OCI-LY3 (cell line): ENCODE measurements at regions not wholly inside any gene's neighbourhood (a gene's known extent, or its start where the extent isn't known, plus 50 kb on each side); places are given as distances from the start of the nearest gene placed in this dataset.

Experiments
- H2AFZ ChIP-seq: fragments of 200-600, 300-600 bp; shearing (Covaris generic); 2 replicates; pipeline ENCODE4 v1.6.0; 2014; ENCODE audit warnings: antibody characterized with exemption, low read depth, low read length
- H3K27ac ChIP-seq: fragments of 200-600, 300-600 bp; sonication (generic); 2 replicates; pipeline ENCODE4 v1.5.1; 2014; ENCODE audit warnings: mild to moderate bottlenecking, low read length, moderate library complexity, mixed read lengths
- H3K27me3 ChIP-seq: fragments of 200-600, 300-600 bp; sonication (generic); 2 replicates; pipeline ENCODE4 v1.6.1; 2014; ENCODE audit warnings: low read depth, low read length, mixed read lengths
- H3K36me3 ChIP-seq: fragments of 200-600, 300-600 bp; sonication (generic); replicated peaks from 2 replicates; pipeline ENCODE3; 2014; ENCODE audit warnings: low read depth, low read length, mixed read lengths
- H3K4me1 ChIP-seq: fragments of 300-600, 200-600 bp; sonication (generic); 2 replicates; pipeline ENCODE4 v1.6.1; 2014; ENCODE audit warnings: low read length, mixed read lengths
- H3K4me2 ChIP-seq: fragments of 200-600, 300-600 bp; sonication (generic); 2 replicates; pipeline ENCODE4 v1.6.1; 2014; ENCODE audit warnings: low read length, mixed read lengths
- H3K4me3 ChIP-seq: fragments of 300-600, 200-600 bp; sonication (generic); 2 replicates; pipeline ENCODE4 v1.5.1; 2014; ENCODE audit warnings: antibody characterized with exemption, mild to moderate bottlenecking, low read length, moderate library complexity
- H3K79me2 ChIP-seq: fragments of 300-600, 200-600 bp; shearing (Covaris generic); 2 replicates; pipeline ENCODE4 v1.6.1; 2014; ENCODE audit warnings: mild to moderate bottlenecking, low read length, mixed read lengths
- H3K9ac ChIP-seq: fragments of 300-600, 200-600 bp; shearing (Covaris generic); 2 replicates; pipeline ENCODE4 v1.6.0; 2014; ENCODE audit warnings: mild to moderate bottlenecking, low read length, moderate library complexity
- H3K9me3 ChIP-seq: fragments of 200-600, 300-600 bp; shearing (Covaris generic); 2 replicates; pipeline ENCODE4 v1.6.1; 2014; ENCODE audit warnings: low read length, mixed read lengths; ENCODE audit not compliant: insufficient read depth
- H4K20me1 ChIP-seq: fragments of 200-600, 300-600 bp; sonication (generic); 2 replicates; pipeline ENCODE4 v1.6.1; 2016; ENCODE audit warnings: low read length, mixed read lengths; ENCODE audit not compliant: insufficient read depth
- EZH2phosphoT487 ChIP-seq: fragments of 200-600 bp; shearing (Covaris generic); IDR thresholded peaks from 2 replicates; pipeline ENCODE4 v1.6.1; 2018; ENCODE audit warnings: antibody characterized with exemption, mixed run types, low read depth
- TF ChIP-seq, protein P1 (sequence below): fragments of 200-600, 300-600 bp; sonication (generic); IDR thresholded peaks from 2 replicates; pipeline ENCODE4 v1.5.1; 2014; ENCODE audit warnings: antibody characterized with exemption, low read length, low read depth

DNA sequence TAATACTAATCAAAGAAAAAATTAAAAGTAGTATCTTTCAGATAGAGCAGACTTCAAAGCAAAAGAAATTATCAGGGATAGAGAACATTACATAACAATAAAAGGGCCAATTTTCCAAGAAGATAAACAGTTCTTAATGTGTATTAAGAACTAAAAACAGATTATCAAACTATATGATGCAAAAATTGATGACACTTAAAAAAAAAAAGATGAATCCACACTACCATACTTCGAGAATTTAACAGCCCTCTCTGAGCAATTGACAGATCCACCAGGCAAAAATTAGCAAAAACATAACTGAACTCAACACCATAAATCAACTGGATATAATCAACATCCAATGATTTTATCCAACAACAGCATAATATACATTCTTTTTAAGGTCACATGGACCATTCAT lies 686.5 kb downstream of the LRFN5 start:
- TF ChIP-seq, protein P1, sequence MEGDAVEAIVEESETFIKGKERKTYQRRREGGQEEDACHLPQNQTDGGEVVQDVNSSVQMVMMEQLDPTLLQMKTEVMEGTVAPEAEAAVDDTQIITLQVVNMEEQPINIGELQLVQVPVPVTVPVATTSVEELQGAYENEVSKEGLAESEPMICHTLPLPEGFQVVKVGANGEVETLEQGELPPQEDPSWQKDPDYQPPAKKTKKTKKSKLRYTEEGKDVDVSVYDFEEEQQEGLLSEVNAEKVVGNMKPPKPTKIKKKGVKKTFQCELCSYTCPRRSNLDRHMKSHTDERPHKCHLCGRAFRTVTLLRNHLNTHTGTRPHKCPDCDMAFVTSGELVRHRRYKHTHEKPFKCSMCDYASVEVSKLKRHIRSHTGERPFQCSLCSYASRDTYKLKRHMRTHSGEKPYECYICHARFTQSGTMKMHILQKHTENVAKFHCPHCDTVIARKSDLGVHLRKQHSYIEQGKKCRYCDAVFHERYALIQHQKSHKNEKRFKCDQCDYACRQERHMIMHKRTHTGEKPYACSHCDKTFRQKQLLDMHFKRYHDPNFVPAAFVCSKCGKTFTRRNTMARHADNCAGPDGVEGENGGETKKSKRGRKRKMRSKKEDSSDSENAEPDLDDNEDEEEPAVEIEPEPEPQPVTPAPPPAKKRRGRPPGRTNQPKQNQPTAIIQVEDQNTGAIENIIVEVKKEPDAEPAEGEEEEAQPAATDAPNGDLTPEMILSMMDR = no peak
- no peak for TF ChIP-seq EZH2phosphoT487
- Histone ChIP-seq H3K27me3 (no peaks in the 10 kb centered on the region), H2AFZ (no peak overlapping the region), H4K20me1 (no peaks in the 10 kb centered on the region), H3K36me3 (peaks cover 5% of the 10 kb centered on the region), H3K4me2 (no peak overlapping the region), H3K4me1 (no peaks in the 10 kb centered on the region), H3K9me3 (peaks cover 7% of the 10 kb centered on the region; the same call in 1 of the 2 replicates), H3K79me2 (no peaks in the 10 kb centered on the region), H3K27ac (no peak overlapping the region), H3K4me3 (no peak overlapping the region), H3K9ac (no peak overlapping the region)

DNA sequence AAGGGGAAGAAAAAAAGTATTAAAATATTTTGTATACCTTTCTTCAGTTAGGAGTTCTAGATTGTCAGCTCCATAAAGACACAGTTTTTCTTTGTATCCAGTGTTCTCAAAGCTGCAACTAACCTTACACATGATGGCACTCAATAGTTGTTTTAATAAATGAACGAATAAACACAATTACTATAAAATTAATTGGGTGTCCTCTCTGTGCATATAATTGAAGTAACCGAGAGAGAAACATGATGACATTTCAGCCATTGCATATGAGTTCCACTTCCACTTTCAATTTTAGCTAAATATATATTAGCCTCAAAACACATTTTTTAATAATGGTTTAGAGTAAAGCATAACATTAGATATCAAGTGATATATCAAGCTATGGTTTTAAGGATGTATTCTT lies 671.2 kb downstream of the LRFN5 start:
- H3K27ac ChIP-seq = peak overlapping the region; percentile 5; the same call in 1 of the 2 replicates
- TF ChIP-seq EZH2phosphoT487 = no peak
- TF ChIP-seq, protein P1 = peak; percentile 29; the same call in 1 of the 2 replicates
- H3K4me1 ChIP-seq = peaks cover 16% of the 10 kb centered on the region
- H3K27me3 ChIP-seq = no peaks in the 10 kb centered on the region
- H3K9ac ChIP-seq = peak overlapping the region; percentile 24
- no peaks in the 10 kb centered on the region for H4K20me1 ChIP-seq
- H3K9me3 ChIP-seq = no peaks in the 10 kb centered on the region
- peak overlapping the region; percentile 58 for H3K4me2 ChIP-seq
- no peaks in the 10 kb centered on the region for H3K79me2 ChIP-seq
- no peaks in the 10 kb centered on the region for H3K36me3 ChIP-seq
- H3K4me3 ChIP-seq = peak overlapping the region; percentile 44
- H2AFZ ChIP-seq = peak overlapping the region; percentile 49

DNA sequence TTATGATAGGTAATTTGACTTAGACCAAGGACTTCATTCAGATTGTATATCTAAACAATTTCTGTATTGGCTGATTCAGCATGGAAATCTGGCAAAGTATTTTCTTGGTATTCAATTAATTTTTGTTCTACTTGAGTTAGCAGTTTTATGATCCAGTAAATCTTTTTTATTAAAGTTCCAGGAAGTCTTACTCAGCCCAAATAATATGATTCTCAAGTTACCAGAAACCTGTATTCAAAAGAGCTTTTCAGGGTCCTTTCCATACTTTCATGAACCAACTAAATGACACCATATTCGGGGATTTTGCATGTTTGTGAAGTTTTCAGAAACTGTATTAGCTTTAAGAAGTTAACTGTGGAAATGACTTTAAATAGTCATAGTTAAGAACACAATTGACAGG lies 662.6 kb downstream of the LRFN5 start:
- H3K9ac ChIP-seq = no peak overlapping the region
- H2AFZ ChIP-seq = peak overlapping the region; percentile 41; the same call in 1 of the 2 replicates
- no peak overlapping the region for H3K27ac ChIP-seq
- H3K79me2 ChIP-seq = no peaks in the 10 kb centered on the region
- H3K9me3 ChIP-seq = no peaks in the 10 kb centered on the region; the same call in 1 of the 2 replicates
- no peak overlapping the region for H3K4me2 ChIP-seq
- no peaks in the 10 kb centered on the region for H3K27me3 ChIP-seq
- no peak overlapping the region for H3K4me3 ChIP-seq
- H4K20me1 ChIP-seq = no peaks in the 10 kb centered on the region
- H3K4me1 ChIP-seq = peaks cover 3% of the 10 kb centered on the region
- no peaks in the 10 kb centered on the region for H3K36me3 ChIP-seq
- TF ChIP-seq, protein P1 = no peak
- TF ChIP-seq EZH2phosphoT487 = no peak

DNA sequence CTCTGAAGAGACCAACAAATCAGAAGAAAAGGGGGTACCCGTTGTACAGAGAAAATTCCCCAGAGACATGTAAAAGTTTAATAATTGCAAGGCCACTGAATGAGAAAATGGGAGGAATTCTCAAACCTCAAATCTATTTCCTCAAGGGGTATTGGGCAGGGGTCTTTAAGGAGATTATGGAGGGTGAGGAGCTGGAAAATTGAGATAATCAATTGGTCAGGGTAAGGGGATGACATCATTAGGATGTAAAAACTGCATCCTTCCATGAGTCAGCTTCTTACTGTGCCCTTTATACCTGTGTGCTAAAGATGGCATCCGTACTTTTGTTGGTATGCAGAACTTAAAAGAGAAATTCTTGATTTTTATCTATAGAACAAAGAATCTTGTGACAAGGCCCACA lies 641.5 kb downstream of the LRFN5 start:
- Histone ChIP-seq H3K27ac (no peak overlapping the region), H3K4me2 (no peak overlapping the region), H3K9ac (no peak overlapping the region), H3K4me1 (no peaks in the 10 kb centered on the region), H3K4me3 (no peak overlapping the region), H4K20me1 (no peaks in the 10 kb centered on the region), H3K36me3 (peaks cover 4% of the 10 kb centered on the region), H3K27me3 (no peaks in the 10 kb centered on the region), H2AFZ (no peak overlapping the region), H3K9me3 (peaks cover 9% of the 10 kb centered on the region; the same call in 1 of the 2 replicates), H3K79me2 (no peaks in the 10 kb centered on the region)
- TF ChIP-seq EZH2phosphoT487 = no peak
- TF ChIP-seq, protein P1 = no peak
